GM23338 (cell line): ENCODE measurements at regions not wholly inside any gene's neighbourhood (a gene's known extent, or its start where the extent isn't known, plus 50 kb on each side); places are given as distances from the start of the nearest gene placed in this dataset.

Experiments used
- ATAC-seq: fragments of 200-7000 bp; cut with Tn5 transposase; 3 replicates; pipeline ENCODE4 v1.9.1; 2020
- DNase-seq: peaks from one replicate; pipeline ENCODE4 v3.0.0-alpha.2; 2015; ENCODE audit warnings: low spot score
- H2AFZ ChIP-seq: fragments of 200-600 bp; sonication (generic); 2 replicates; pipeline ENCODE4 v1.8.0; 2016; ENCODE audit warnings: antibody characterized with exemption, mild to moderate bottlenecking, moderate library complexity
- H3F3A ChIP-seq: fragments of 200-600 bp; sonication (generic); replicated peaks from 2 replicates; pipeline ENCODE4 v1.8.0; 2017; ENCODE audit warnings: antibody characterized with exemption, mixed run types, low read depth
- H3K27ac ChIP-seq: fragments of 200-600 bp; sonication (generic); 2 replicates; pipeline ENCODE4 v1.6.1; 2016; ENCODE audit warnings: low read depth
- H3K27me3 ChIP-seq: fragments of 200-600 bp; sonication (generic); 2 replicates; pipeline ENCODE4 v1.8.0; 2016; ENCODE audit warnings: mild to moderate bottlenecking, mixed run types, moderate library complexity; ENCODE audit not compliant: insufficient read depth
- H3K36me3 ChIP-seq: fragments of 200-600 bp; sonication (generic); 2 replicates; pipeline ENCODE4 v1.8.0; 2016; ENCODE audit warnings: mild to moderate bottlenecking; ENCODE audit not compliant: insufficient read depth
- H3K4me1 ChIP-seq: fragments of 200-600 bp; sonication (generic); 2 replicates; pipeline ENCODE4 v1.8.0; 2016; ENCODE audit warnings: mild to moderate bottlenecking, moderate library complexity; ENCODE audit not compliant: insufficient read depth
- H3K4me2 ChIP-seq: fragments of 200-600 bp; sonication (generic); 2 replicates; pipeline ENCODE4 v1.7.1; 2017; ENCODE audit warnings: mixed run types
- H3K4me3 ChIP-seq: fragments of 200-600 bp; sonication (generic); 2 replicates; pipeline ENCODE4 v1.6.1; 2016; ENCODE audit warnings: mixed run types
- H3K79me2 ChIP-seq: fragments of 200-600 bp; sonication (generic); replicated peaks from 2 replicates; pipeline ENCODE4 v1.8.0; 2017; ENCODE audit warnings: mild to moderate bottlenecking; ENCODE audit not compliant: insufficient read depth
- H3K9me2 ChIP-seq: fragments of 200-600 bp; sonication (generic); 2 replicates; pipeline ENCODE4 v1.8.0; 2017; ENCODE audit not compliant: insufficient read depth
- H4K20me1 ChIP-seq: fragments of 200-600 bp; sonication (generic); replicated peaks from 2 replicates; pipeline ENCODE4 v1.8.0; 2017; ENCODE audit warnings: mild to moderate bottlenecking; ENCODE audit not compliant: insufficient read depth
- H3K27ac Mint-ChIP-seq: 2 replicates; pipeline ENCODE4 v1.8.0; 2020; ENCODE audit warnings: inconsistent platforms, mild to moderate bottlenecking, moderate library complexity, mixed read lengths
- H3K27me3 Mint-ChIP-seq: 3 replicates; pipeline ENCODE4 v1.8.0; 2022; ENCODE audit warnings: low read depth, mild to moderate bottlenecking, moderate library complexity, mixed read lengths, inconsistent platforms; ENCODE audit not compliant: insufficient read depth, poor library complexity
- H3K36me3 Mint-ChIP-seq: 3 replicates; pipeline ENCODE4 v1.8.0; 2021; ENCODE audit warnings: low read depth, mild to moderate bottlenecking, inconsistent platforms, moderate library complexity, mixed read lengths
- H3K4me1 Mint-ChIP-seq: 3 replicates; pipeline ENCODE4 v1.8.0; 2020; ENCODE audit warnings: mild to moderate bottlenecking, inconsistent platforms, mixed read lengths
- H3K4me3 Mint-ChIP-seq: 3 replicates; pipeline ENCODE4 v1.8.0; 2021; ENCODE audit warnings: moderate library complexity, mild to moderate bottlenecking, inconsistent platforms, mixed read lengths
- H3K9me3 Mint-ChIP-seq: 3 replicates; pipeline ENCODE4 v1.8.0; 2020; ENCODE audit warnings: moderate library complexity, mild to moderate bottlenecking, inconsistent platforms, mixed read lengths
- CREB1 ChIP-seq: fragments of 250-450 bp; sonication (Bioruptor Pico); IDR thresholded peaks from 2 replicates; pipeline ENCODE4 v1.5.0; 2020; ENCODE audit warnings: low read depth, mild to moderate bottlenecking, moderate library complexity
- EZH2 ChIP-seq: fragments of 200-600 bp; sonication (generic); IDR thresholded peaks from one replicate; pipeline ENCODE4 v1.8.0; 2017; ENCODE audit warnings: antibody characterized with exemption, mild to moderate bottlenecking, low read depth; ENCODE audit not compliant: unreplicated experiment
- EZH2phosphoT487 ChIP-seq: fragments of 200-600 bp; sonication (generic); IDR thresholded peaks from one replicate; pipeline ENCODE4 v1.8.1; 2018; ENCODE audit warnings: antibody characterized with exemption; ENCODE audit not compliant: unreplicated experiment
- JUNB ChIP-seq: IDR thresholded peaks from one replicate; pipeline ENCODE4 v1.6.1; 2016; ENCODE audit warnings: antibody characterized with exemption; ENCODE audit not compliant: unreplicated experiment
- NANOG ChIP-seq: IDR thresholded peaks from 2 replicates; pipeline ENCODE4 v1.6.1; 2016; ENCODE audit warnings: antibody characterized with exemption, borderline replicate concordance
- POLR2AphosphoS5 ChIP-seq: IDR thresholded peaks from 2 replicates; pipeline ENCODE4 v1.6.1; 2016; ENCODE audit warnings: antibody characterized with exemption, low read depth
- ZNF331 ChIP-seq: fragments of 250-450 bp; sonication (Bioruptor Pico); IDR thresholded peaks from 2 replicates; pipeline ENCODE4 v1.5.0; 2020; ENCODE audit warnings: low read depth, mild to moderate bottlenecking, moderate library complexity
- TF ChIP-seq, protein P1 (sequence below): IDR thresholded peaks from 2 replicates; pipeline ENCODE4 v1.6.1; 2016; ENCODE audit warnings: antibody characterized with exemption
- TF ChIP-seq, protein P2 (sequence below): IDR thresholded peaks from one replicate; pipeline ENCODE4 v1.6.1; 2018; ENCODE audit warnings: antibody characterized with exemption; ENCODE audit not compliant: unreplicated experiment
- TF ChIP-seq, protein P3 (sequence below), 2 experiments: fragments of 200-600 bp in 1 of 2; sonication (generic) in 1 of 2; conservative IDR thresholded peaks; 2 replicates each; pipeline versions ENCODE4 v1.5.1 to v1.6.1; 2016 to 2017; ENCODE audit warnings: antibody characterized with exemption in 2 of 2, low read depth in 2 of 2, mild to moderate bottlenecking in 2 of 2, moderate library complexity in 1 of 2
- TF ChIP-seq, protein P4 (sequence below): fragments of 250-450 bp; sonication (Bioruptor Pico); IDR thresholded peaks from 2 replicates; pipeline ENCODE4 v1.5.0; 2020; ENCODE audit warnings: mild to moderate bottlenecking, moderate library complexity

DNA sequence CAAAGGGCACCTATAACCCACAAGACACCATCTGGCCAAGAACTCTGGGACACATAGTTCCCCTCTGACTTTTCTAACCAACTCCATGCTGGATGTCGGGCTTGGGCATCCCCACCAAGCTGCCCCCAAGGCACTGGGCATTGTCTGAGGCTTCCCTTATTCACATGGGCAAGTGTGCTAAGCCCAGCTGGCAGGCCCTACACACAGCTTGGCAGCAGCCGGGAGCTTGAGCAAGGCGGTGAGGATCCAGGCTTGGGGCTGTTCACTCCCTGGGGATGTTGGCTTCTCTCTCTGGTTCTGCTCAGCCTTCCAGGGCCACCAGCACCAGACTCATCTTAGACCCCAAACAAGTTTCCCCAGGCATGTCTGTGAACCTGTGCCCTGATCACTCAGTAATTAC is 138.3 kb upstream of the KAZN start:
- Histone ChIP-seq H3K36me3 (no peaks in the 10 kb centered on the region), H3K27ac (no peak overlapping the region), H3K79me2 (no peaks in the 10 kb centered on the region), H3K9me2 (peaks cover 10% of the 10 kb centered on the region; the same call in 1 of the 2 replicates), H3K4me3 (no peak overlapping the region), H2AFZ (no peak overlapping the region), H3K27me3 (no peaks in the 10 kb centered on the region), H3F3A (no peaks in the 10 kb centered on the region), H3K4me2 (no peak overlapping the region), H4K20me1 (no peaks in the 10 kb centered on the region), H3K4me1 (no peaks in the 10 kb centered on the region)
- Mint-ChIP-seq H3K4me1 (no peaks in the 10 kb centered on the region), H3K4me3 (no peak overlapping the region), H3K36me3 (no peaks in the 10 kb centered on the region), H3K27me3 (peaks cover 2% of the 10 kb centered on the region), H3K9me3 (no peaks in the 10 kb centered on the region), H3K27ac (no peak overlapping the region)
- DNase-seq (no peak), ATAC-seq (no peak)
- TF ChIP-seq CREB1 (CRISPR knock-in tag) (no peak), JUNB (no peak), ZNF331 (CRISPR knock-in tag) (no peak), POLR2AphosphoS5 (no peak), EZH2 (no peak), EZH2phosphoT487 (no peak), NANOG (no peak)
- TF ChIP-seq, protein P1, sequence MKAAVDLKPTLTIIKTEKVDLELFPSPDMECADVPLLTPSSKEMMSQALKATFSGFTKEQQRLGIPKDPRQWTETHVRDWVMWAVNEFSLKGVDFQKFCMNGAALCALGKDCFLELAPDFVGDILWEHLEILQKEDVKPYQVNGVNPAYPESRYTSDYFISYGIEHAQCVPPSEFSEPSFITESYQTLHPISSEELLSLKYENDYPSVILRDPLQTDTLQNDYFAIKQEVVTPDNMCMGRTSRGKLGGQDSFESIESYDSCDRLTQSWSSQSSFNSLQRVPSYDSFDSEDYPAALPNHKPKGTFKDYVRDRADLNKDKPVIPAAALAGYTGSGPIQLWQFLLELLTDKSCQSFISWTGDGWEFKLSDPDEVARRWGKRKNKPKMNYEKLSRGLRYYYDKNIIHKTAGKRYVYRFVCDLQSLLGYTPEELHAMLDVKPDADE, result no peak
- TF ChIP-seq, protein P2, sequence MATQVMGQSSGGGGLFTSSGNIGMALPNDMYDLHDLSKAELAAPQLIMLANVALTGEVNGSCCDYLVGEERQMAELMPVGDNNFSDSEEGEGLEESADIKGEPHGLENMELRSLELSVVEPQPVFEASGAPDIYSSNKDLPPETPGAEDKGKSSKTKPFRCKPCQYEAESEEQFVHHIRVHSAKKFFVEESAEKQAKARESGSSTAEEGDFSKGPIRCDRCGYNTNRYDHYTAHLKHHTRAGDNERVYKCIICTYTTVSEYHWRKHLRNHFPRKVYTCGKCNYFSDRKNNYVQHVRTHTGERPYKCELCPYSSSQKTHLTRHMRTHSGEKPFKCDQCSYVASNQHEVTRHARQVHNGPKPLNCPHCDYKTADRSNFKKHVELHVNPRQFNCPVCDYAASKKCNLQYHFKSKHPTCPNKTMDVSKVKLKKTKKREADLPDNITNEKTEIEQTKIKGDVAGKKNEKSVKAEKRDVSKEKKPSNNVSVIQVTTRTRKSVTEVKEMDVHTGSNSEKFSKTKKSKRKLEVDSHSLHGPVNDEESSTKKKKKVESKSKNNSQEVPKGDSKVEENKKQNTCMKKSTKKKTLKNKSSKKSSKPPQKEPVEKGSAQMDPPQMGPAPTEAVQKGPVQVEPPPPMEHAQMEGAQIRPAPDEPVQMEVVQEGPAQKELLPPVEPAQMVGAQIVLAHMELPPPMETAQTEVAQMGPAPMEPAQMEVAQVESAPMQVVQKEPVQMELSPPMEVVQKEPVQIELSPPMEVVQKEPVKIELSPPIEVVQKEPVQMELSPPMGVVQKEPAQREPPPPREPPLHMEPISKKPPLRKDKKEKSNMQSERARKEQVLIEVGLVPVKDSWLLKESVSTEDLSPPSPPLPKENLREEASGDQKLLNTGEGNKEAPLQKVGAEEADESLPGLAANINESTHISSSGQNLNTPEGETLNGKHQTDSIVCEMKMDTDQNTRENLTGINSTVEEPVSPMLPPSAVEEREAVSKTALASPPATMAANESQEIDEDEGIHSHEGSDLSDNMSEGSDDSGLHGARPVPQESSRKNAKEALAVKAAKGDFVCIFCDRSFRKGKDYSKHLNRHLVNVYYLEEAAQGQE, result no peak
- TF ChIP-seq, protein P3, sequence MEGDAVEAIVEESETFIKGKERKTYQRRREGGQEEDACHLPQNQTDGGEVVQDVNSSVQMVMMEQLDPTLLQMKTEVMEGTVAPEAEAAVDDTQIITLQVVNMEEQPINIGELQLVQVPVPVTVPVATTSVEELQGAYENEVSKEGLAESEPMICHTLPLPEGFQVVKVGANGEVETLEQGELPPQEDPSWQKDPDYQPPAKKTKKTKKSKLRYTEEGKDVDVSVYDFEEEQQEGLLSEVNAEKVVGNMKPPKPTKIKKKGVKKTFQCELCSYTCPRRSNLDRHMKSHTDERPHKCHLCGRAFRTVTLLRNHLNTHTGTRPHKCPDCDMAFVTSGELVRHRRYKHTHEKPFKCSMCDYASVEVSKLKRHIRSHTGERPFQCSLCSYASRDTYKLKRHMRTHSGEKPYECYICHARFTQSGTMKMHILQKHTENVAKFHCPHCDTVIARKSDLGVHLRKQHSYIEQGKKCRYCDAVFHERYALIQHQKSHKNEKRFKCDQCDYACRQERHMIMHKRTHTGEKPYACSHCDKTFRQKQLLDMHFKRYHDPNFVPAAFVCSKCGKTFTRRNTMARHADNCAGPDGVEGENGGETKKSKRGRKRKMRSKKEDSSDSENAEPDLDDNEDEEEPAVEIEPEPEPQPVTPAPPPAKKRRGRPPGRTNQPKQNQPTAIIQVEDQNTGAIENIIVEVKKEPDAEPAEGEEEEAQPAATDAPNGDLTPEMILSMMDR (conservative IDR thresholded peaks at IDR 0.05; ENCODE audit: low read depth in 2 of 2), result no peak
- TF ChIP-seq, protein P4, sequence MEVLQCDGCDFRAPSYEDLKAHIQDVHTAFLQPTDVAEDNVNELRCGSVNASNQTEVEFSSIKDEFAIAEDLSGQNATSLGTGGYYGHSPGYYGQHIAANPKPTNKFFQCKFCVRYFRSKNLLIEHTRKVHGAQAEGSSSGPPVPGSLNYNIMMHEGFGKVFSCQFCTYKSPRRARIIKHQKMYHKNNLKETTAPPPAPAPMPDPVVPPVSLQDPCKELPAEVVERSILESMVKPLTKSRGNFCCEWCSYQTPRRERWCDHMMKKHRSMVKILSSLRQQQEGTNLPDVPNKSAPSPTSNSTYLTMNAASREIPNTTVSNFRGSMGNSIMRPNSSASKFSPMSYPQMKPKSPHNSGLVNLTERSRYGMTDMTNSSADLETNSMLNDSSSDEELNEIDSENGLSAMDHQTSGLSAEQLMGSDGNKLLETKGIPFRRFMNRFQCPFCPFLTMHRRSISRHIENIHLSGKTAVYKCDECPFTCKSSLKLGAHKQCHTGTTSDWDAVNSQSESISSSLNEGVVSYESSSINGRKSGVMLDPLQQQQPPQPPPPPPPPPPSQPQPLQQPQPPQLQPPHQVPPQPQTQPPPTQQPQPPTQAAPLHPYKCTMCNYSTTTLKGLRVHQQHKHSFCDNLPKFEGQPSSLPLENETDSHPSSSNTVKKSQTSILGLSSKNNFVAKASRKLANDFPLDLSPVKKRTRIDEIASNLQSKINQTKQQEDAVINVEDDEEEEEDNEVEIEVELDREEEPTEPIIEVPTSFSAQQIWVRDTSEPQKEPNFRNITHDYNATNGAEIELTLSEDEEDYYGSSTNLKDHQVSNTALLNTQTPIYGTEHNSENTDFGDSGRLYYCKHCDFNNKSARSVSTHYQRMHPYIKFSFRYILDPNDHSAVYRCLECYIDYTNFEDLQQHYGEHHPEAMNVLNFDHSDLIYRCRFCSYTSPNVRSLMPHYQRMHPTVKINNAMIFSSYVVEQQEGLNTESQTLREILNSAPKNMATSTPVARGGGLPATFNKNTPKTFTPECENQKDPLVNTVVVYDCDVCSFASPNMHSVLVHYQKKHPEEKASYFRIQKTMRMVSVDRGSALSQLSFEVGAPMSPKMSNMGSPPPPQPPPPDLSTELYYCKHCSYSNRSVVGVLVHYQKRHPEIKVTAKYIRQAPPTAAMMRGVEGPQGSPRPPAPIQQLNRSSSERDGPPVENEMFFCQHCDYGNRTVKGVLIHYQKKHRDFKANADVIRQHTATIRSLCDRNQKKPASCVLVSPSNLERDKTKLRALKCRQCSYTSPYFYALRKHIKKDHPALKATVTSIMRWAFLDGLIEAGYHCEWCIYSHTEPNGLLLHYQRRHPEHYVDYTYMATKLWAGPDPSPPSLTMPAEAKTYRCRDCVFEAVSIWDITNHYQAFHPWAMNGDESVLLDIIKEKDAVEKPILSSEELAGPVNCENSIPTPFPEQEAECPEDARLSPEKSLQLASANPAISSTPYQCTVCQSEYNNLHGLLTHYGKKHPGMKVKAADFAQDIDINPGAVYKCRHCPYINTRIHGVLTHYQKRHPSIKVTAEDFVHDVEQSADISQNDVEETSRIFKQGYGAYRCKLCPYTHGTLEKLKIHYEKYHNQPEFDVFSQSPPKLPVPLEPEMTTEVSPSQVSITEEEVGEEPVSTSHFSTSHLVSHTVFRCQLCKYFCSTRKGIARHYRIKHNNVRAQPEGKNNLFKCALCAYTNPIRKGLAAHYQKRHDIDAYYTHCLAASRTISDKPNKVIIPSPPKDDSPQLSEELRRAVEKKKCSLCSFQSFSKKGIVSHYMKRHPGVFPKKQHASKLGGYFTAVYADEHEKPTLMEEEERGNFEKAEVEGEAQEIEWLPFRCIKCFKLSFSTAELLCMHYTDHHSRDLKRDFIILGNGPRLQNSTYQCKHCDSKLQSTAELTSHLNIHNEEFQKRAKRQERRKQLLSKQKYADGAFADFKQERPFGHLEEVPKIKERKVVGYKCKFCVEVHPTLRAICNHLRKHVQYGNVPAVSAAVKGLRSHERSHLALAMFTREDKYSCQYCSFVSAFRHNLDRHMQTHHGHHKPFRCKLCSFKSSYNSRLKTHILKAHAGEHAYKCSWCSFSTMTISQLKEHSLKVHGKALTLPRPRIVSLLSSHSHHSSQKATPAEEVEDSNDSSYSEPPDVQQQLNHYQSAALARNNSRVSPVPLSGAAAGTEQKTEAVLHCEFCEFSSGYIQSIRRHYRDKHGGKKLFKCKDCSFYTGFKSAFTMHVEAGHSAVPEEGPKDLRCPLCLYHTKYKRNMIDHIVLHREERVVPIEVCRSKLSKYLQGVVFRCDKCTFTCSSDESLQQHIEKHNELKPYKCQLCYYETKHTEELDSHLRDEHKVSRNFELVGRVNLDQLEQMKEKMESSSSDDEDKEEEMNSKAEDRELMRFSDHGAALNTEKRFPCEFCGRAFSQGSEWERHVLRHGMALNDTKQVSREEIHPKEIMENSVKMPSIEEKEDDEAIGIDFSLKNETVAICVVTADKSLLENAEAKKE (CRISPR knock-in tag), result no peak
